ENCODE measurements at regions not wholly inside any gene's neighbourhood (a gene's known extent, or its start where the extent isn't known, plus 50 kb on each side); places are given as distances from the start of the nearest gene placed in this dataset.
"Not testable (repeated sequence)": the region's sequence is repeated elsewhere in the genome, so short reads cannot be mapped to it uniquely, and the experiment has no call there.

GRCh38 chr1:192862271-192862670 lies 53.4 kb downstream of the RGS2 start:
- ATAC-seq: no peak

- no peak for ATAC-seq
Observed at GRCh38 chr1:192866241-192866868, 57.5 kb downstream of the RGS2 start.

GRCh38 chr1:192867180-192867579 lies 58.3 kb downstream of the RGS2 start:
- ATAC-seq: no peak

GRCh38 chr1:192869308-192869940 lies 60.6 kb downstream of the RGS2 start:
- ATAC-seq: no peak

GRCh38 chr1:192872010-192872409 lies 63.2 kb downstream of the RGS2 start:
- no peak for ATAC-seq

GRCh38 chr1:192873836-192874235 lies 65.0 kb downstream of the RGS2 start:
- ATAC-seq: no peak

GRCh38 chr1:192876633-192877032 lies 67.8 kb downstream of the RGS2 start:
- no peak for ATAC-seq

GRCh38 chr1:192877283-192877886 lies 68.5 kb downstream of the RGS2 start:
- no peak for ATAC-seq

GRCh38 chr1:192878249-192878648 lies 69.4 kb downstream of the RGS2 start:
- no peak for ATAC-seq

GRCh38 chr1:192879406-192879805 lies 70.6 kb downstream of the RGS2 start:
- no peak for ATAC-seq

- ATAC-seq: no peak
Observed at GRCh38 chr1:192880231-192880630, 71.4 kb downstream of the RGS2 start.

GRCh38 chr1:192884241-192884640 lies 75.4 kb downstream of the RGS2 start:
- ATAC-seq: no peak

GRCh38 chr1:192885387-192885786 lies 76.5 kb downstream of the RGS2 start:
- ATAC-seq: peak in 1 of 2 donors; percentile 33

- ATAC-seq: no peak
Observed at GRCh38 chr1:192887426-192887825, 78.6 kb downstream of the RGS2 start.

GRCh38 chr1:192888574-192888973 lies 79.7 kb downstream of the RGS2 start:
- no peak for ATAC-seq

GRCh38 chr1:192889082-192889481 lies 80.2 kb downstream of the RGS2 start:
- no peak for ATAC-seq

GRCh38 chr1:192890134-192890533 lies 81.3 kb downstream of the RGS2 start:
- ATAC-seq: no peak

GRCh38 chr1:192892934-192893333 lies 84.1 kb downstream of the RGS2 start:
- ATAC-seq: no peak

GRCh38 chr1:192895487-192895886 lies 86.6 kb downstream of the RGS2 start:
- ATAC-seq: not testable (repeated sequence)

- ATAC-seq: no peak
Observed at GRCh38 chr1:192896376-192896775, 87.5 kb downstream of the RGS2 start.

GRCh38 chr1:192901500-192901899 lies 92.7 kb downstream of the RGS2 start:
- ATAC-seq: no peak

GRCh38 chr1:192903142-192903541 lies 94.3 kb downstream of the RGS2 start:
- no peak for ATAC-seq

GRCh38 chr1:192904438-192904895 lies 95.6 kb downstream of the RGS2 start:
- ATAC-seq: peak; percentile 13

- no peak for ATAC-seq
Observed at GRCh38 chr1:192905049-192905448, 96.2 kb downstream of the RGS2 start.
